Suprapubic skin (tissue), 3 donors: ENCODE measurements at regions not wholly inside any gene's neighbourhood (a gene's known extent, or its start where the extent isn't known, plus 50 kb on each side); places are given as distances from the start of the nearest gene placed in this dataset.

Experiments used
- CTCF ChIP-seq, 2 donors: fragments of 200-600 bp in 1 of 2; fragments of 450-650 bp in 1 of 2; sonication (generic) in 1 of 2; IDR thresholded peaks; one replicate each; pipeline ENCODE4 v1.5.1; 2016 to 2019; ENCODE audit warnings: antibody characterized with exemption in 2 of 2, mild to moderate bottlenecking in 1 of 2, moderate library complexity in 1 of 2
- EP300 ChIP-seq: sonication (generic); formaldehyde crosslinking; IDR thresholded peaks from one replicate; pipeline ENCODE4 v1.6.1; 2017; ENCODE audit warnings: antibody characterized with exemption

- no peak for TF ChIP-seq CTCF (IDR thresholded peaks at IDR 0.05)
- no peak for TF ChIP-seq EP300
These were observed 976.3 kb downstream of the DIPK2A start for GRCh38 chr3:144947895-144948294.
